Tibial artery (tissue), 4 donors: ENCODE measurements at regions not wholly inside any gene's neighbourhood (a gene's known extent, or its start where the extent isn't known, plus 50 kb on each side); places are given as distances from the start of the nearest gene placed in this dataset.

Experiments used
- DNase-seq, 2 donors: peaks; one replicate each; pipeline ENCODE4 v3.0.0-alpha.2; 2019
- H3K27ac ChIP-seq, 2 donors: fragments of 200-600 bp; sonication (generic) in 1 of 2; 1 replicate in 1 of 2; 2 replicates in 1 of 2; pipeline ENCODE4 v1.5.1; 2018 to 2019; ENCODE audit warnings: mild to moderate bottlenecking in 1 of 2
- H3K27me3 ChIP-seq, 2 donors: fragments of 200-600 bp; sonication (generic) in 1 of 2; one replicate each; pipeline versions ENCODE4 v1.5.1 to v1.6.0; 2016 to 2019
- H3K36me3 ChIP-seq, 3 donors: fragments of 200-600 bp; sonication (generic) in 2 of 3; one replicate each; pipeline ENCODE4 v1.5.1; 2016 to 2019; ENCODE audit warnings: mild to moderate bottlenecking in 2 of 3
- H3K4me1 ChIP-seq, 4 donors: fragments of 200-600 bp; sonication (generic) in 2 of 4; 1 replicate in 3 of 4; 2 replicates in 1 of 4; pipeline ENCODE4 v1.5.1; 2016 to 2019
- H3K4me3 ChIP-seq, 2 donors: fragments of 200-600 bp; sonication (generic) in 1 of 2; 1 replicate in 1 of 2; 2 replicates in 1 of 2; pipeline ENCODE4 v1.5.1; 2018 to 2019; ENCODE audit warnings: mild to moderate bottlenecking in 2 of 2
- H3K9me3 ChIP-seq, 3 donors: fragments of 200-600 bp; sonication (generic) in 1 of 3; one replicate each; pipeline ENCODE4 v1.5.1; 2016 to 2019
- intact Hi-C: fragments of 100-400 bp; cut with DNase I; formaldehyde crosslinking; loops from one replicate; pipeline ENCODE4 v1.15.0; 2023; ENCODE audit warnings: low total_unique reads
- TF ChIP-seq, protein P1 (sequence below), 2 experiments: fragments of 200-600 bp in 1 of 2; fragments of 450-650 bp in 1 of 2; IDR thresholded peaks; one replicate each; pipeline ENCODE4 v1.5.1; 2017 to 2019; ENCODE audit warnings: antibody characterized with exemption in 2 of 2, mild to moderate bottlenecking in 1 of 2, moderate library complexity in 1 of 2

DNA sequence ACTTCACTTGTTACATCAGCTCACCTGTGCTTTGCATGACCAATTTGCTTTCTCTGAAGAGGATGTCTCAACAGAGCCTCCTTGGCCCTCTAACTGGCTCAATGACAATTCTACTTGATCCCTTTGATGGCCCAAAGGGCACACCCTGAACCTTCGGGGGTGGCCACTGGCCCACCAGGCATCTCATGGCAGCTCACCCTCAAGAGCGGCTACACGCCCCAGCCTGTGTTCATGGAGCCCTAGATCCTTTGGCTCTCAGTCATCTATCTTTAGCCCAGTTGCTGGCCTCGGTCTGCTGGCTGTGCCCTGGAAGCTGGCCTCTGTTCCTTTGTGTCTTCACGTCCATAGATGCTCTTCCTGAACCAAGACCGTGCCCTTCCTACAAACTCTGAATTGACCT lies 476.7 kb downstream of the NPHP4 start:
- H3K4me1 ChIP-seq, result no peaks in the 10 kb centered on the region
- TF ChIP-seq, protein P1, sequence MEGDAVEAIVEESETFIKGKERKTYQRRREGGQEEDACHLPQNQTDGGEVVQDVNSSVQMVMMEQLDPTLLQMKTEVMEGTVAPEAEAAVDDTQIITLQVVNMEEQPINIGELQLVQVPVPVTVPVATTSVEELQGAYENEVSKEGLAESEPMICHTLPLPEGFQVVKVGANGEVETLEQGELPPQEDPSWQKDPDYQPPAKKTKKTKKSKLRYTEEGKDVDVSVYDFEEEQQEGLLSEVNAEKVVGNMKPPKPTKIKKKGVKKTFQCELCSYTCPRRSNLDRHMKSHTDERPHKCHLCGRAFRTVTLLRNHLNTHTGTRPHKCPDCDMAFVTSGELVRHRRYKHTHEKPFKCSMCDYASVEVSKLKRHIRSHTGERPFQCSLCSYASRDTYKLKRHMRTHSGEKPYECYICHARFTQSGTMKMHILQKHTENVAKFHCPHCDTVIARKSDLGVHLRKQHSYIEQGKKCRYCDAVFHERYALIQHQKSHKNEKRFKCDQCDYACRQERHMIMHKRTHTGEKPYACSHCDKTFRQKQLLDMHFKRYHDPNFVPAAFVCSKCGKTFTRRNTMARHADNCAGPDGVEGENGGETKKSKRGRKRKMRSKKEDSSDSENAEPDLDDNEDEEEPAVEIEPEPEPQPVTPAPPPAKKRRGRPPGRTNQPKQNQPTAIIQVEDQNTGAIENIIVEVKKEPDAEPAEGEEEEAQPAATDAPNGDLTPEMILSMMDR (IDR thresholded peaks at IDR 0.05), result no peak
- intact Hi-C loops, result no loop called here
- H3K27ac ChIP-seq, result no peak overlapping the region
- peaks cover 0 to 30% of the 10 kb centered on the region in 2 donors for H3K27me3 ChIP-seq
- H3K36me3 ChIP-seq, result no peaks in the 10 kb centered on the region
- H3K9me3 ChIP-seq, result no peaks in the 10 kb centered on the region
- no peak for DNase-seq
- H3K4me3 ChIP-seq, result no peak overlapping the region

DNA sequence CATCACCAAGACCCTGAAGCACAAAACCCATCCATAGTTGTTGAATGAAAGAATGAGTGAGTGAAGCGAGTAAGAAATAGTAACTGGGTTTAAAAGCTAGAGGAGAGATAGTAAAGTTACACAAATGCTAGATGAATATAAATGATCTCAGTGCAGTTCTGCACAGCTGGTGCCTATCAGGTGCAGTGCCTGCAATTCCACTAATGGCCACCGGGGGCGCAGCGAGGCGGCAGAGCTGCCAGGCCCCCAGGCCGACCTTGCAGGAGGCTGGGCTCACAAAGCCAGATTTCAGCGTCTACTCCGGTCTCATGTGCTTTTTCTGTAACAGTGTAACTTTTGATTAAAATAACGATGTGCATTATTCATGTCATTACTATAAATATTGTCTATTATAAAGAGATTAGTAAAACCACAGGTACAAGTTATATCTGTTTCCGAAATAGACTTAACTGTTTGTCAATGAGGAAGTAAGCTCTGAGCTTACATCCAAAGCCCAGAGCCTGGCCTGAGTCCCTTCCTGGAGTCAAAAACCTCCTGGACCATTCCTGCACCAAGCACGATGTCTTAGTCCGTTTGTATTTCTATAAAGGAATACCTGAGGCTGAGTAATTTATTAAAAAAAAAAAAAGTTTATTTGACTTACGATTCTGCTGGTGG lies 477.6 kb downstream of the NPHP4 start:
- no peaks in the 10 kb centered on the region for H3K9me3 ChIP-seq
- H3K36me3 ChIP-seq, result no peaks in the 10 kb centered on the region
- peak in 1 of 2 donors; percentile 57 for DNase-seq
- intact Hi-C loops, result no loop called here
- TF ChIP-seq, protein P1 (IDR thresholded peaks at IDR 0.05), result peak; percentile 86 to 100
- no peak overlapping the region for H3K4me3 ChIP-seq
- no peaks in the 10 kb centered on the region for H3K4me1 ChIP-seq
- no peak overlapping the region for H3K27ac ChIP-seq
- H3K27me3 ChIP-seq, result peaks cover 0 to 37% of the 10 kb centered on the region in 2 donors

DNA sequence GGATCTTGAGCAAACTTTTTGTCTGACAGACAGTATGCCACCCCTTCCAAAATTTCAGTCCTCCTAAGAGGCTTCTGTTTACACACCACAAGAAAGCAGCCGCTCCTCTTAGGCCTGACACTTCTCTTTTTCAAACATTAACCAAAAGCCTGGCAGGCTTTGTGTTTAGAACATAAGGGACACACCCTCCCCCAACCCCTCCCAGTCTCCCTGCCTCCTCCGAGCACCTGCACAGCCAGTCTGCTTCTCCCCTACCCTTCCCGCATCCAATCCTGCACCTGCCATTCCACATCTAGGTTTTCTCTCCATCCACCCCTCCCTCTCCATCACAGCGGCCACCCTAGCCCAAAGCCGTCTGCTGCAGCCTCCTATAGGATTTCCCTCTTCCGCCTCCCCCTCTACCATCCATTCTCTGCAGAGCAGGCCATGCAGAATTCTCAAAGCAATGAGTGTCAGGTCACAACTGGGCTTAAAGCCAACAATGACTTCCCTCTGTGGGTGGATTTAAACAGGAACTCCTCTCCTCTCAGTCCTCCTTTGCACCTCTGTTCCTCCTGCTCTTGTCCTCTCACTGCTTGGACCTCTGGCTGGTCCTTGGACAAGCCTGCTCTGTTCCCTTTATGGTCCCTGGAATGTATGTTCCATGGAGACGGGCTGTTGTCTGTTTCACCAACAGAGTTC lies 478.2 kb downstream of the NPHP4 start:
- intact Hi-C loops, result no loop called here
- no peaks in the 10 kb centered on the region for H3K9me3 ChIP-seq
- H3K27me3 ChIP-seq, result peaks cover 0 to 39% of the 10 kb centered on the region in 2 donors
- TF ChIP-seq, protein P1 (IDR thresholded peaks at IDR 0.05), result no peak
- no peaks in the 10 kb centered on the region for H3K4me1 ChIP-seq
- H3K27ac ChIP-seq, result no peak overlapping the region
- no peaks in the 10 kb centered on the region for H3K36me3 ChIP-seq
- no peak overlapping the region for H3K4me3 ChIP-seq
- peak in 1 of 2 donors; percentile 16 for DNase-seq

DNA sequence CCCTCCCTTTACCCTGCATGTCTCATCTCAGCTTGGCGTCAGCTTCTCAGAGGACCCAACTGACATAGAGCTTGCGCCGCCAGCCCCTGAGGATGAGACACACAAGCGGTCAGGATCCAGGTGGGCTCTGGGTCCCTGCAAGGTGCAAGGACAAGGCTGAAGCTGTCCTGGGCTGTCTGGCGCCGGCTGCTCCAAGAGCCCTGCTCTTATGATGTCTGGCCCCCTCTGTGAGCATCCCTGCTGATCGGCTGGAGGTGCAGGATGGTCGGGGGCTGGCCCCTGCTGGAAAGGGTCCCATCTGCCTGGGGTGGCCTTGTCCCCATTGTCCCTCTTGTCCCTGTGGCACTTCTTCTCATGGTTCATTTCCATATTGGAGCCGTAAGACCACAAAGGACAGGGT lies 479.0 kb downstream of the NPHP4 start:
- H3K4me3 ChIP-seq, result no peak overlapping the region
- no peak for DNase-seq
- intact Hi-C loops, result no loop called here

DNA sequence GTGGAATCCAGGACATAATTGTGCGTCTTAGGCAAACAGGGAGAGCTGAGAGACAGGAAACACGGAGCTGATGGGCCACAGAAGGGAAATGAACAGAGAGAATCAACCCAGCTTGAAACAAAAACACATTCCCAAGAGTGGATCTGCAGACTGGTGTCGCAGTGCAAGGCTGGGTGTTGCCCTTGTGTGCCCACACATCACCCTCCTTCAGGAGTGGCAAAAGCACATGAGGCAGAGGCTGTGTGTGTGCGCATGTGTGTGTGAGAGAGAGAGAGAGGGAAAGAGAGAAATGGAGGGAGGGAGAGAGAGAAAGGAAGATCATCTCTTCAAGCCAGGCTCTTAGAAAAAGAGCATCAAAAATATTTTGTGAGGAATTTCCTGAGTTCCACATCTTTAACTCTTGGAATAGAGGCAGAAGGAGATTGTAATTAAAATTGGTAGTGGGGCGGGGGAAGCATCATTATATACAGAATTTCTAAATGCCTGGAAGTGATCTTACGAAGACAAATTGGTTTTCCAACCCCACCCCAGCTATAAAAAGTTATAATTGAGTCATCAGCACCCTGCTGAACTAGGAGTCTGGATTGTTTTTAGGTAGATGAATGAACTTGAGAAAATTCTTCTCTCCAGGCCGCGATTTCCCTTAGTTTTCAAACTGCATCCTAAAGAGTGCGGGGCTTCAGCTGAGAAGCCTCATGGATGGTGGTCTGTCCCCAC lies 480.7 kb downstream of the NPHP4 start:
- peak in 1 of 2 donors; percentile 24 for DNase-seq
- Histone ChIP-seq H3K27me3 (peaks cover 0 to 35% of the 10 kb centered on the region in 2 donors), H3K27ac (no peak overlapping the region), H3K36me3 (no peaks in the 10 kb centered on the region), H3K4me1 (no peaks in the 10 kb centered on the region), H3K4me3 (no peak overlapping the region), H3K9me3 (no peaks in the 10 kb centered on the region)
- TF ChIP-seq, protein P1 (IDR thresholded peaks at IDR 0.05), result no peak
- intact Hi-C loops, result no loop called here

More for the DNA sequence above, 479.0 kb downstream of the NPHP4 start:
- no peaks in the 10 kb centered on the region for H3K4me1 ChIP-seq
- peaks cover 0 to 39% of the 10 kb centered on the region in 2 donors for H3K27me3 ChIP-seq
- H3K27ac ChIP-seq, result no peak overlapping the region
- no peaks in the 10 kb centered on the region for H3K9me3 ChIP-seq
- no peaks in the 10 kb centered on the region for H3K36me3 ChIP-seq
- TF ChIP-seq, protein P1 (IDR thresholded peaks at IDR 0.05), result no peak
